VCaP (cell line): ENCODE measurements at regions not wholly inside any gene's neighbourhood (a gene's known extent, or its start where the extent isn't known, plus 50 kb on each side); places are given as distances from the start of the nearest gene placed in this dataset.

Experiments used
- H3K27ac ChIP-seq: fragments of 450-650 bp; 2 replicates; pipeline ENCODE4 v1.5.1; 2017
- CTCF ChIP-seq: fragments of 450-650 bp; conservative IDR thresholded peaks from 2 replicates; pipeline ENCODE4 v1.5.1; 2017; ENCODE audit warnings: mild to moderate bottlenecking, moderate library complexity

GRCh38 chr4:17265653-17266052 is 246.2 kb downstream of the QDPR start:
- no peak for TF ChIP-seq CTCF
- H3K27ac ChIP-seq, result no peak overlapping the region

GRCh38 chr4:17265139-17265538 is 246.8 kb downstream of the QDPR start:
- no peak for TF ChIP-seq CTCF
- no peak overlapping the region for H3K27ac ChIP-seq

GRCh38 chr4:17260166-17260907 is 251.6 kb downstream of the QDPR start:
- TF ChIP-seq CTCF, result no peak
- H3K27ac ChIP-seq, result no peak overlapping the region

GRCh38 chr4:17258106-17258505 is 253.8 kb downstream of the QDPR start:
- no peak overlapping the region for H3K27ac ChIP-seq
- no peak for TF ChIP-seq CTCF

- no peak overlapping the region for H3K27ac ChIP-seq
- no peak for TF ChIP-seq CTCF
Measured at GRCh38 chr4:17252131-17252530, 259.8 kb downstream of the QDPR start.

GRCh38 chr4:17251101-17251500 is 260.8 kb downstream of the QDPR start:
- TF ChIP-seq CTCF, result no peak
- H3K27ac ChIP-seq, result no peak overlapping the region

- no peak for TF ChIP-seq CTCF
Measured at GRCh38 chr4:17250591-17250990, 261.3 kb downstream of the QDPR start.

More at GRCh38 chr4:17250591-17250990, 261.3 kb downstream of the QDPR start:
- no peak overlapping the region for H3K27ac ChIP-seq
